NCI-H510A treated with DMSO at 0.1 percent for 48 hours (cell line): ENCODE measurements at regions not wholly inside any gene's neighbourhood (a gene's known extent, or its start where the extent isn't known, plus 50 kb on each side); places are given as distances from the start of the nearest gene placed in this dataset.
"Not testable (repeated sequence)": the region's sequence is repeated elsewhere in the genome, so short reads cannot be mapped to it uniquely, and the experiment has no call there.

Experiments used
- DNase-seq: peaks from one replicate; lab custom pipeline; 2025; lab: John Stamatoyannopoulos, UW

- peak; percentile 15 for DNase-seq
These were observed 55.3 kb upstream of the SLCO6A1 start for GRCh38 chr5:102554082-102554481.

DNA sequence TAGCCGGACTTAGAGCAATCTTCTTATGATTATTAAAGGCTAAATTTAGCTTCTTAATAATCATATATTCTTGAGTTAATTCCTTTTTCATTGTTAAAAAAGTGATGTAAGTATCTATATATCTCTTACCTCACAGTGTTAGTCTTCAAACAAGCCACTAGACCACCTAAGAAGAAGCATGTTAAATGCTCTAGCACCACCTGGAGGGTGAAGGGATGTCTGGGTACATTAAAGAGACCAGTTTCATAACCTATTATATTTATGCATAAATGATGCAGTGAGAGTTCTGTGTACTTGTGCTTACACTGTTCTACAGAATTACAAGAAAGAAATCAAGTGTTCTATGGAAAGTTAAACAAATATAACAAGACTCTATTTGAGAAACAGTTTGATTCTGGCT is 55.9 kb upstream of the SLCO6A1 start:
- DNase-seq, result peak; percentile 1

DNA sequence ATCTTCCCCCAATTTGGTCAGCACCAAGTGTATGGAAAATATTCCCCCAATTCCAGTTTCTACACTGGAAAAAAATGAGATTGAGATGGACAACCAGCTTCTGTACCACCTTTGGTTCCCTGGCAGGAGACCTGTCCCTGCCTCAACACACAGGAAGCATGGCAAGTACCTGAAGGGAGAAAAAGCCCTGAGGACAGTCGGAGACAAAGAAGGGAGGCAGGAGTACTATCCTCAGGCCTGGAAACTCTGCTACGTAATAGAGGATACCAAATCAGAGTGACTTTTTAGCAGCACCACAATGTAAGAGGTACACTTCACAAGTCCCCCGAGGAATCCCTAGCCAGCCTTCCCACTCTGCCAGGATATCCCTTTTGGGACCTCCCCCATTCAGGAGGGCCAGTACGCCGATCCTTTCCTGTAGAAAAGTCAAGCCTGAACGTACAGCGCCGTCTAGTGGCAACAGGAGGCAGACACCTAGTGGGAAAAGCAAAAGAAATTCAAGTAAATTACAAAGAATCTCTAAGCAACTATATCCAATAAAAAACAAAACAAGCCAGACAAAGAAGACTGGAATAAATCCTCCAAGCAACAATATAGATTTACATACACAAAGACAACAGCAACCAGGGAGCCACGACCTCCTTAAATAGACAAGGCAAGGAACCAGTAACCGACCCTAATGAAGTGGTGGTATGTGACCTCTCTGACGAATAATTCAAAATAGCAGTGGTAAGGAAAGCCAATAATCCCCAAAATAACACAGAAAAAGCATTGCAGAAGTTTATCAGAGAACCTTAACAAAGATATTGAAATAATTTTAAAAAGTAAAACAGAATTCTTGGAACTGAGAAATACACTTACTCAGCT is 63.3 kb upstream of the SLCO6A1 start:
- DNase-seq, result no peak

- no peak for DNase-seq
These were observed 71.9 kb upstream of the SLCO6A1 start for GRCh38 chr5:102570747-102571146.

GRCh38 chr5:102578362-102578761 is 79.6 kb upstream of the SLCO6A1 start:
- no peak for DNase-seq

- no peak for DNase-seq
These were observed 80.6 kb upstream of the SLCO6A1 start for GRCh38 chr5:102579379-102579778.

DNA sequence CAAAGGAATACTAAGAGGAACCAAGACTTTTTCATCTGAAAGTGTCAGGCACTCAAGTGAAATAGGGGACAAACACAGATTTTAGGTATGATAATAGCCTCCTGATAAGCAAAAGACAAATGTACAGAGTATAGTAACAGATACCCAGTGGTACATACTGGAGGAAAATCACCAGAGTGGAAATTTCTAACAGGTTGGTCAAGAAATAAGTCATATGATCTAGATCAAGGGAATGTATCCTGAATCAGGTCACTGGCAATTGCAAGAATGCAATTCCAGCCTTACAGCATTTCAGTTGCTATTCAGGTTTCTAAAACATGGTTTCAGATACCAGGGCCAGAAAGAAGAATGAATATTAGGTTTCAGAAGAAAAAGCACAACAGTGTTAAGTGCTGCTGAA is 82.2 kb upstream of the SLCO6A1 start:
- no peak for DNase-seq

- DNase-seq, result no peak
These were observed 83.9 kb upstream of the SLCO6A1 start for GRCh38 chr5:102582696-102583095.

DNA sequence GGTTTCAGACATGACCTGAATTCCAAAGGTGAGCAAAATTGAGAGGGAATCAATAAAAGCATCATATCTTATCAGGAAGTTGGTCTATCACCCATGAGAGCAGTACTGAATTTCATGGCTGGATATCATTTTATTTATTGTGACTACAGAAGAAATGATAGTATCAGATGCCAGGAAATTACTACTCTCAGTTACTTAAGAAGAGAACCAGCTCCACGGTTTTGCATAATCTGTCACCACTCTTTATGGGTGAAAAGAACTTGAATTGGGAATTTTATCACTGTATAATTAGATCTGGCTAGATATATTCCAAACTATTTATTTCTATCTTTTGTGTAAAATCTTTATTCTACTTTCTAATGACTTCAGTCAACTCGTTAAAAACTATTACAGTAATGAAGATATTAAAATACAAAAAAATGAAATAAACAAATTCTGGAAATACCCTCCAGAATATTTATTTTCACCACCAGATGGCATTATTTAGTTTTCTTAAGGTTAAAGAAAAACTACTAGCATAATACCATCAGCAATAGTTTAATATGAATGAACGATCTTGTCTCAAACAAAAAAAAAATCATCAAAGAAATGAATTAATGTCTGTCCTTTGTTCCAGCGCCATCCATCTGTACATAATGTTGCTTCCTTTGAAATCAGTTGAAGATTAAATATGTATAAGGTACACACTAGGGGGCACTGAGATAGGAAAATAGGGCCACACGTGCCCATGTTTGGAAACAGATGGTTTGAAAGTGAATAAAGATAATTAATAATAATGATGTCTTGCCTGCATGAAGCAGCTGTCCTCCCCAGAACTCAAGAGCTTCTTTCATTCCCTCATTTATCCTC is 84.7 kb upstream of the SLCO6A1 start:
- DNase-seq, result peak; percentile 57

- no peak for DNase-seq
These were observed 90.9 kb upstream of the SLCO6A1 start for GRCh38 chr5:102589661-102590060.

DNA sequence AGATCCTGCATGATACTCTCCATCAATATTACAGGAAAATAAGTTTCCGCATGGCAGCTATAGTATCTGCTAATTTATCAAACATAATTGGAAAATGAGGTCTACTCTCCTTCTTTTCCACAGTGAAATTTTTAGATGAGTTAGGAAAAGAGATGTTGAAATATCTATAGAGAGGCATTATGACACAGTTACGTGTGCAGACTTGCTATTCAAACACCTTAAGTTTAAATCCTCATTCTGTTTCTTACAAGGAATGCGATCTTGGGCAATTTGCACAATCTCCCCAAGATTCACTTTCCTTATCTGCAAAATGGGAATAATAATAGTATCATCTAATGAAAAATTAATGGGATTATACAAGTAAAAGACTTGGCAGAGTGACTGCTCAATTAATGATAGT is 91.7 kb upstream of the SLCO6A1 start:
- no peak for DNase-seq

- no peak for DNase-seq
These were observed 92.8 kb upstream of the SLCO6A1 start for GRCh38 chr5:102591650-102592049.

DNA sequence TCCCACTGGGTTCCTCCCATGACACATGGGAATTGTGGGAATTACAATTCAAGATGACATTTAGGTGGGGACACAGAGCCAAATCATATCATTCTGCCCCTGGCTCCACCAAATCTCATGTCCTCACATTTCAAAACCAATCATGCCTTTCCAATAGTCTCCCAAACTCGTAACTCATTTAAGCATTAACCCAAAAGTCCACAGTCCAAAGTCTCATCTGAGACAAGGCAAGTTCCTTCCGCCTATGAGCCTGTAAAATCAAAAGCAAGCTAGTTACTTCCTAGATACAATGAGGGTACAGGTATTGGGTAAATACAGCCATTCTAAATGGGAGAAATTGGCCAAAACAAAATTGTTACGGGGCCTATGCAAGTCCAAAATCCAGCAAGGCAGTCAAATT is 93.8 kb upstream of the SLCO6A1 start:
- not testable (repeated sequence) for DNase-seq

DNA sequence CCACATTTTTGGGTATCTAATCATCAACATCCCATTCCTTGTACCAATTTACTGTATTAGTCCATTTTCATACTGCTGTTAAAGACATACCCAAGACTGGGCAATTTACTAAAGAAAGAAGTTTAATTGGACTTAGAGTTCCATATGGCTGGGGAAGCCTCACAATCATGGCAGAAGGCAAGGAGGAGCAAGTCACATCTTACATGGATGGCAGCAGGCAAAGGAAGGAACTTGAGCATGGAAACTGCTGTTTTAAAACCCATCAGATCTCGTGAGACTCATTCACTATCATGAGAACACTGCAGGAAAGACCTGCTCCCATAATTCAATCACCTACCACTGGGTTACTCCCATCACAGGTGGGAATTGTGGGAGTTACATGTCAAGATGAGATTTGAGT is 95.4 kb upstream of the SLCO6A1 start:
- DNase-seq, result no peak

DNA sequence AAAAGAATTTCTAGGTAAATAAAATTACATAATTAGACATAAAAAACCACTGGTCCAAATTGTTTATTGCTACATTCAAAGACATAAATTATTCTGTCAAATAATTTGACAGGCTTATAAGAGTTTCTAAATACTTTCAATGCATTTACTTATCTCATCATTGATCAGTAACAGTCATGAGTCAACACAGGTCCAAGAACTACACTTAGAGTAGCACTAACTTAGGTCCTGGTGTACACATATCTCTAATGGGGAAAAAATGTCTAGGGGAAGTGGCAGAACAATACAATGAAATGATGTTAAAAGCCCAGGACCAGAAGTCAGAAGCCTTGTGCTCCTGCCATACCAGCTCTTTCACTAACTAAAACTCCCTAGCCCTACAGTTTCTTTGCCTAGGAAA is 96.5 kb upstream of the SLCO6A1 start:
- DNase-seq, result no peak

DNA sequence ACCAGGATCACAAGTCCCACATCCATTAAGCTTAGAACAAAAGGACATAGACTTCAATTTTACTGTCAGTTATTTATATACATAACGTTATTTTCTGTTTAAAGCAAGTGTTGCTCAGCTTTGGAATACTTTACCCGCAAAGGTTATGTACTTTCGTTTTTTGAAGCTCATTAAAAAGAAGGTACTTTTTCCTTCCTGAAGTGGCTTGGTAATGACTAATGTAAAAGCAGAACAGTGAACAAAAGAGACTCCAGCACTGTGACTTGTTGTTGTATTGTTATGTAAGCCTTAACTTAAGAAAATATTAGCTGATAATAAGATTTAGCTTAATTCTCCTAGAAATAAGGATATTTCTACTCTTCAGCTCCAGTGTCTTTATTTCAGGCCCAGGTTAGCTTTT is 97.3 kb upstream of the SLCO6A1 start:
- no peak for DNase-seq

DNA sequence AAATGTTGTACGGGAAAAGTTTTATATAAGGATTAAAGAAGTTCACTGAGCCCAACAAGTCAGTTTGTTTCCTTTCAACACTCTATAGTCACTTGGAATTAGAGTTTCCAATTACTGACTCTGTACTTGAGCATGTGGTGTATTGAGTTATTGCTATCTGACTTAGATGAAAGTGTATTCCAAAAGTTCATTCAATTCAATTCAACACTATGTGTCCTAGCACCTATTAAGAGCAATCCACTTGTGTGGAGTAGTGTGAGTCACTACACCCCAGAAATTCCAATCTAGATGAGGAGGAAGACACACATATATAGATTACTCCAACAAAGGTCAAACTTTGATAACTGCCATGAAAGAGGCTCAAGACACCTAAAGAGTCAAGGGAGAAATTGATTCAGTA is 98.2 kb upstream of the SLCO6A1 start:
- DNase-seq, result no peak

DNA sequence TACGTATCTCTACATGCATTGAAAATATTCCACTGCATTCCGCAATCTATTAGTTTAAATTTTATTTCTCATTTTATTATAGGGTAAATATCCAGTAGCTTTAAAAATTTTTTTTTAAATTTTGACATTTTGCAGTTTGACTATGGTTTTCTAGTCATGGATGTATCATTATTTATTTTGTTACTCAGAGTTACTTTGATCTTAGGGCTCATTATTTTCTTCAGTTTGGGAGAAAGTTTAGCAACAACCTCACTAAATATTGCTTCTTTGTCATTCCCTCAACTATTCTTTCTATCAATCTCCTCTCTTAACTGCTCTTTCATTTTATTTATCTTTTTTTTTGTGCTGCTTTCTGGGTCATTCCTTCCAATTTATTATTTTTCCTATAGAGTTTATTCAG is 100.5 kb upstream of the SLCO6A1 start:
- DNase-seq, result no peak

GRCh38 chr5:102600964-102601363 is 102.2 kb upstream of the SLCO6A1 start:
- no peak for DNase-seq

DNA sequence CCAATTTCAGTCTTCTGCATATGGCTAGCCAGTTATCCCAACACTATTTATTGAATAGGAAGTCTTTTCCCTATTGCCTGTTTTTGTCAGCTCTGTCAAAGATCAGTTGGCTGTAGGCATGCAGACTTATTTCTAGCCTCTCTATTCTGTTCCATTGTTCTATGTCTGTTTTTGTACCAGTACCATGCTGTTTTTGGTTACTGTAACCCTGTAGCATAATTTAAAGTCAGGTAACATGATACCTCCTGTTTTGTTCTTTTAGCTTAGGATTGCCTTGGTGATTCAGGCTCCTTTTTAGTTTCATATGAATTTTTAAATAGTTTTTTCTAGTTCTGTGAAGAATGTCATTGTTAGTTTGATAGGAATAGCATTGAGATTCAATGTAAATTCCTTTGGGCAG is 104.9 kb upstream of the SLCO6A1 start:
- no peak for DNase-seq

- no peak for DNase-seq
These were observed 109.6 kb upstream of the SLCO6A1 start for GRCh38 chr5:102608414-102608813.

- no peak for DNase-seq
These were observed 112.5 kb upstream of the SLCO6A1 start for GRCh38 chr5:102611312-102611711.

DNA sequence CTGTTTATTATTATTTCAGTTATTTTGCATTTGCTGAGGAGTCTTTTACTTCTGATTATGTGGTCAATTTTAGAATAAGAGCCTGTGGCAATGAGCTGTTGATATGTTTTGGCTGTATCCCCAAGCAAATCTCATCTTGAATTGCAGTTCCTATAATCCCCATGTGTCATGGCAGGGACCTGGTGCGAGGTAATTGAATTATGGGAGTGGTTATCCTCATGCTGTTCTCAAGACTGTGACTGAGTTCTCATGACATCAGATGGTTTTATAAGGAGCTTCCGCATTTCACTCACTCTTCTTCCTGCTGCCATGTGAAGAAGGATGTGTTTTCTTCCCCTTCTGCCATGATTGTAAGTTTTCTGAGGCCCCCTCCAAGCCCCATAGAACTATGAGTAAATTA is 114.9 kb upstream of the SLCO6A1 start:
- DNase-seq, result no peak
